IMR-90 (cell line): ENCODE measurements at regions not wholly inside any gene's neighbourhood (a gene's known extent, or its start where the extent isn't known, plus 50 kb on each side); places are given as distances from the start of the nearest gene placed in this dataset.

Source experiments
- ATAC-seq: fragments of 200-7000 bp; cut with Tn5 transposase; 2 replicates; pipeline ENCODE4 v1.9.1; 2020; ENCODE audit warnings: low read depth, mild to moderate bottlenecking, moderate library complexity
- BruUV-seq: library from RNA; stranded (reverse); fragments of 400-500 nt; replicated peaks from 2 replicates; lab custom pipeline; 2021; lab: Mats Ljungman, UMichigan
- CTCF ChIA-PET: fragments of 300-600 bp; formaldehyde crosslinking; extraction: SDS; loops from one replicate; lab custom pipeline; 2021; ENCODE audit warnings: antibody characterized with exemption; lab: Yijun Ruan, JAX
- POLR2A ChIA-PET: fragments of 300-600 bp; sonication (Branson Sonifier 250); formaldehyde crosslinking; loops from one replicate; lab custom pipeline; 2022; ENCODE audit warnings: antibody characterized with exemption; ENCODE audit not compliant: unreplicated experiment; lab: Charles Lee
- DNase-seq: peaks from one replicate; pipeline ENCODE4 v3.0.0; 2013
- H2AFZ ChIP-seq: replicated peaks from 2 replicates; pipeline ENCODE3; 2013; ENCODE audit warnings: low read length, mild to moderate bottlenecking; ENCODE audit not compliant: poor library complexity
- H2AK5ac ChIP-seq: 2 replicates; pipeline ENCODE4 v1.6.1; 2013; ENCODE audit warnings: low read depth, low read length, inconsistent platforms
- H2AK9ac ChIP-seq: replicated peaks from 2 replicates; pipeline ENCODE3; 2013; ENCODE audit warnings: mild to moderate bottlenecking, low read depth, low read length, moderate library complexity; ENCODE audit not compliant: poor library complexity
- H2BK120ac ChIP-seq: 2 replicates; pipeline ENCODE4 v1.6.1; 2013; ENCODE audit warnings: low read depth, low read length, inconsistent platforms
- H2BK15ac ChIP-seq: 3 replicates; pipeline ENCODE4 v1.6.1; 2013; ENCODE audit warnings: low read depth, low read length, inconsistent platforms
- H2BK20ac ChIP-seq: 2 replicates; pipeline ENCODE4 v1.6.1; 2013; ENCODE audit warnings: low read depth, mild to moderate bottlenecking, inconsistent platforms, low read length, moderate library complexity
- H2BK5ac ChIP-seq: 2 replicates; pipeline ENCODE4 v1.6.1; 2013; ENCODE audit warnings: mild to moderate bottlenecking, low read depth, low read length, inconsistent platforms; ENCODE audit not compliant: poor library complexity, severe bottlenecking
- H3K14ac ChIP-seq: replicated peaks from 2 replicates; pipeline ENCODE4 v1.6.1; 2013; ENCODE audit warnings: low read depth, low read length, inconsistent platforms
- H3K18ac ChIP-seq: 2 replicates; pipeline ENCODE4 v1.6.1; 2013; ENCODE audit warnings: low read depth, low read length, control low read depth
- H3K23ac ChIP-seq: 2 replicates; pipeline ENCODE4 v1.6.1; 2013; ENCODE audit warnings: low read depth, low read length, inconsistent platforms
- H3K27ac ChIP-seq: 2 replicates; pipeline ENCODE4 v1.5.1; 2013; ENCODE audit warnings: mild to moderate bottlenecking, control low read depth, low read length; ENCODE audit not compliant: insufficient read depth
- H3K27me3 ChIP-seq: 2 replicates; pipeline ENCODE4 v1.6.1; 2013; ENCODE audit warnings: low read length; ENCODE audit not compliant: control insufficient read depth, insufficient read depth
- H3K36me3 ChIP-seq: 2 replicates; pipeline ENCODE4 v1.6.1; 2013; ENCODE audit warnings: low read length, mixed read lengths; ENCODE audit not compliant: control insufficient read depth, insufficient read depth
- H3K4ac ChIP-seq: 2 replicates; pipeline ENCODE4 v1.6.1; 2013; ENCODE audit warnings: low read depth, low read length, inconsistent platforms
- H3K4me1 ChIP-seq: 2 replicates; pipeline ENCODE4 v1.6.1; 2013; ENCODE audit warnings: low read length, mixed read lengths; ENCODE audit not compliant: control insufficient read depth, insufficient read depth
- H3K4me2 ChIP-seq: 2 replicates; pipeline ENCODE4 v1.6.1; 2013; ENCODE audit warnings: low read depth, mild to moderate bottlenecking, control low read depth, low read length, moderate library complexity
- H3K4me3 ChIP-seq: 2 replicates; pipeline ENCODE4 v1.5.1; 2013; ENCODE audit warnings: low read depth, mild to moderate bottlenecking, control low read depth, low read length, moderate library complexity; ENCODE audit not compliant: insufficient read depth
- H3K56ac ChIP-seq: 2 replicates; pipeline ENCODE4 v1.6.1; 2013; ENCODE audit warnings: low read length, inconsistent platforms; ENCODE audit not compliant: insufficient read depth; ENCODE audit errors: extremely low read depth
- H3K79me1 ChIP-seq, 2 experiments: 2 replicates each; pipeline ENCODE4 v1.6.1; 2013; ENCODE audit warnings: low read length in 2 of 2, inconsistent platforms in 1 of 2, low read depth in 1 of 2
- H3K9ac ChIP-seq: 2 replicates; pipeline ENCODE4 v1.6.1; 2013; ENCODE audit warnings: low read depth, low read length, control low read depth
- H3K9me1 ChIP-seq: 2 replicates; pipeline ENCODE4 v1.6.1; 2013; ENCODE audit warnings: low read length, inconsistent platforms; ENCODE audit not compliant: insufficient read depth
- H3K9me3 ChIP-seq: 2 replicates; pipeline ENCODE4 v1.6.1; 2013; ENCODE audit warnings: low read length; ENCODE audit not compliant: control insufficient read depth, insufficient read depth
- H4K20me1 ChIP-seq: 2 replicates; pipeline ENCODE4 v1.6.1; 2013; ENCODE audit warnings: low read length, inconsistent platforms; ENCODE audit not compliant: insufficient read depth
- H4K5ac ChIP-seq: 2 replicates; pipeline ENCODE4 v1.6.1; 2013; ENCODE audit warnings: mild to moderate bottlenecking, low read depth, low read length, control low read depth
- H4K8ac ChIP-seq, 2 experiments: 2 replicates each; pipeline ENCODE4 v1.6.1; 2013; ENCODE audit warnings: low read depth in 2 of 2, low read length in 2 of 2, control low read depth in 1 of 2, inconsistent platforms in 1 of 2
- H4K91ac ChIP-seq: 2 replicates; pipeline ENCODE4 v1.6.1; 2013; ENCODE audit warnings: low read depth, low read length, inconsistent platforms; ENCODE audit not compliant: insufficient read depth
- SMC3 ChIP-seq: fragments of 150-350 bp; IDR thresholded peaks from 2 replicates; pipeline ENCODE4 v1.6.1; 2016; ENCODE audit warnings: low read depth, mild to moderate bottlenecking, antibody characterized with exemption, low read length, moderate library complexity
- WGBS, 2 experiments: methylation state at CpG; one replicate each; pipeline versions ENCODE4 v1.1.5 to v1.1.7; 2013; ENCODE audit warnings: missing lambda C conversion rate in 2 of 2; ENCODE audit not compliant: insufficient read length in 1 of 2; ENCODE audit errors: extremely low coverage in 2 of 2; 5-methylcytosine and 5-hydroxymethylcytosine counted together
- dilution Hi-C: fragments of 300-500 bp; cut with HindIII; formaldehyde crosslinking; loops from one replicate; pipeline ENCODE4 v1.14.3; 2018; ENCODE audit warnings: low sequenced_read_pairs; ENCODE audit not compliant: unreplicated experiment
- in situ Hi-C: fragments of 300-500 bp; cut with MboI; formaldehyde crosslinking; loops from 3 replicates; pipeline ENCODE4 v1.14.3; 2019; ENCODE audit warnings: low sequenced_read_pairs, inconsistent platforms, mixed read lengths
- intact Hi-C: fragments of 100-400 bp; cut with micrococcal nuclease; formaldehyde crosslinking; loops from 2 replicates; pipeline ENCODE4 v1.10.0; 2022

DNA sequence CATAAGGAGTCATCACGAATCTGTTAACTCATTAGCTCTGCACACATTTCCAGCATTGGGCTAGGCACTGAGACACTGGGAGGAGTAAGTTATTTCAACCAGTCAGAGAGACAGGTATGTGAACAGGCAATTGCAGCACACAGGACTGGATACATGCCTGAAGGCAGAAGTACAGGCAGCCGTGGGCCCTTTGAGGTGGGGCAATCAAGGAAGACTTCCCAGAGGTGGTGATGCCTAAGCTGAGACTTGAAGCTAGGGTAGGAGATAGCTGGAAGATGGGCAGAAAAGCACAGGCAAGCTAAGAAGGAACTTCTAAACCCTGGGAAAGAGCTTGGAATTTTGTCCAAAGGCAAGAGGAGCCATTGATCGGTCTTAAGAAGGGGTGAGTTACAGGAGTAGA is 249.7 kb downstream of the EMX2 start:
- H2BK20ac ChIP-seq = no peak overlapping the region
- no CpG with 5 or more reads among the region's 3 CpGs for WGBS, 2 experiments
- no peak overlapping the region for H4K8ac ChIP-seq
- no peaks in the 10 kb centered on the region for H3K4me1 ChIP-seq
- dilution Hi-C loops = no loop called here
- H3K79me1 ChIP-seq = no peaks in the 10 kb centered on the region
- CTCF ChIA-PET = no interaction called here
- no peak overlapping the region for H3K4ac ChIP-seq
- H2AK5ac ChIP-seq = no peak overlapping the region
- H2AK9ac ChIP-seq = no peak overlapping the region
- H3K4me2 ChIP-seq = no peak overlapping the region
- H3K18ac ChIP-seq = no peak overlapping the region
- in situ Hi-C loops = no loop called here
- H3K27ac ChIP-seq = no peak overlapping the region
- DNase-seq (no peak), ATAC-seq (no peak)
- no peaks in the 10 kb centered on the region for H3K36me3 ChIP-seq
- no peak overlapping the region for H4K5ac ChIP-seq
- H2BK15ac ChIP-seq = no peak overlapping the region
- no peak overlapping the region for H3K9ac ChIP-seq
- H2BK120ac ChIP-seq = no peak overlapping the region
- H3K4me3 ChIP-seq = no peak overlapping the region
- H4K91ac ChIP-seq = no peak overlapping the region
- intact Hi-C loops = no loop called here
- H3K9me3 ChIP-seq = peaks cover 27% of the 10 kb centered on the region
- no peaks in the 10 kb centered on the region for H3K9me1 ChIP-seq
- H3K14ac ChIP-seq = no peak overlapping the region
- BruUV-seq = no TSS peak
- H3K23ac ChIP-seq = no peak overlapping the region
- H4K20me1 ChIP-seq = no peaks in the 10 kb centered on the region
- POLR2A ChIA-PET = no interaction called here
- no peak overlapping the region for H2AFZ ChIP-seq
- no peak overlapping the region for H3K56ac ChIP-seq
- no peak for TF ChIP-seq SMC3
- no peaks in the 10 kb centered on the region for H3K27me3 ChIP-seq
- no peak overlapping the region for H2BK5ac ChIP-seq
